HCT116 (cell line): ENCODE measurements at regions not wholly inside any gene's neighbourhood (a gene's known extent, or its start where the extent isn't known, plus 50 kb on each side); places are given as distances from the start of the nearest gene placed in this dataset.

Experiments used
- ATAC-seq: fragments of 200-7000 bp; cut with Tn5 transposase; 2 replicates; pipeline ENCODE4 v1.9.1; 2020; ENCODE audit warnings: mild to moderate bottlenecking, moderate library complexity
- BruUV-seq: library from RNA; stranded (reverse); fragments of 400-500 nt; replicated peaks from 2 replicates; lab custom pipeline; 2021; lab: Mats Ljungman, UMichigan
- CTCF ChIA-PET: fragments of 300-600 bp; sonication (Branson Sonifier 250); formaldehyde crosslinking; loops from one replicate; lab custom pipeline; 2021; ENCODE audit warnings: antibody characterized with exemption; lab: Charles Lee
- POLR2A ChIA-PET: fragments of 300-600, 350-600 bp; sonication (Branson Sonifier 250); formaldehyde crosslinking; loops from one replicate; lab custom pipeline; 2021; ENCODE audit warnings: antibody characterized with exemption; lab: Charles Lee
- RAD21 ChIA-PET, 2 experiments: fragments of 300-600 bp; sonication (Branson Sonifier 250); formaldehyde crosslinking; loops; one replicate each; lab custom pipeline; 2023; ENCODE audit warnings: low total read pairs in 2 of 2; ENCODE audit not compliant: uncharacterized antibody in 2 of 2, unreplicated experiment in 2 of 2, low non-redundant PET in 1 of 2; lab: Charles Lee
- DNase-seq: peaks from one replicate; pipeline ENCODE4 v3.0.0-alpha.2; 2010; ENCODE audit warnings: low read depth, low spot score
- H2AFZ ChIP-seq: fragments of 200-600 bp; shearing (Covaris generic), sonication (generic); 2 replicates; pipeline ENCODE4 v1.6.1; 2017; ENCODE audit warnings: low read depth, mixed run types, mixed read lengths, antibody characterized with exemption, low read length; ENCODE audit not compliant: poor library complexity, severe bottlenecking
- H3K27ac ChIP-seq: 2 replicates; pipeline ENCODE4 v1.5.1; 2012; ENCODE audit warnings: low read depth, low read length
- H3K27me3 ChIP-seq: fragments of 200-600 bp; sonication (generic); 2 replicates; pipeline ENCODE4 v1.6.1; 2016; ENCODE audit warnings: mixed run types, low read length, mixed read lengths; ENCODE audit not compliant: insufficient read depth
- H3K36me3 ChIP-seq, 2 experiments: fragments of 200-500 bp in 1 of 2; fragments of 200-600 bp in 1 of 2; sonication (Bioruptor generic) in 1 of 2; sonication (generic) in 1 of 2; 2 replicates each; pipeline versions ENCODE4 v1.5.1 to v1.6.1; 2014 to 2016; ENCODE audit warnings: low read length in 2 of 2, inconsistent platforms in 1 of 2, mixed read lengths in 1 of 2, mixed run types in 1 of 2; ENCODE audit not compliant: insufficient read depth in 2 of 2, control insufficient read depth in 1 of 2
- H3K4me1 ChIP-seq, 2 experiments: fragments of 200-600 bp in 1 of 2; sonication (generic) in 1 of 2; 2 replicates each; pipeline versions ENCODE4 v1.5.1 to v1.6.1; 2012 to 2017; ENCODE audit warnings: low read length in 2 of 2, inconsistent platforms in 1 of 2, mild to moderate bottlenecking in 1 of 2, mixed read lengths in 1 of 2, mixed run types in 1 of 2, moderate library complexity in 1 of 2; ENCODE audit not compliant: insufficient read depth in 2 of 2, control insufficient read depth in 1 of 2
- H3K4me2 ChIP-seq: fragments of 200-600 bp; sonication (generic); 2 replicates; pipeline ENCODE4 v1.6.1; 2017; ENCODE audit warnings: mixed run types, low read length, mixed read lengths
- H3K4me3 ChIP-seq, 2 experiments: fragments of 200-600 bp in 1 of 2; sonication (generic) in 1 of 2; replicated peaks in 1 of 2; 2 replicates each; pipeline ENCODE4 v1.5.1; 2011 to 2016; ENCODE audit warnings: low read length in 2 of 2, control low read depth in 1 of 2, low read depth in 1 of 2, mild to moderate bottlenecking in 1 of 2, mixed read lengths in 1 of 2, mixed run types in 1 of 2
- H3K79me2 ChIP-seq: fragments of 200-600 bp; sonication (generic); 2 replicates; pipeline ENCODE4 v1.6.1; 2017; ENCODE audit warnings: mild to moderate bottlenecking, mixed run types, low read length, moderate library complexity, mixed read lengths; ENCODE audit not compliant: insufficient read depth
- H3K9ac ChIP-seq: fragments of 200-600 bp; sonication (generic); 2 replicates; pipeline ENCODE4 v1.6.1; 2016; ENCODE audit warnings: low read length, mixed read lengths
- H3K9me2 ChIP-seq: fragments of 200-600 bp; sonication (generic), shearing (Covaris generic); 2 replicates; pipeline ENCODE4 v1.6.1; 2017; ENCODE audit warnings: mixed run types, mild to moderate bottlenecking, moderate library complexity; ENCODE audit not compliant: insufficient read depth
- H3K9me3 ChIP-seq, 2 experiments: fragments of 200-500 bp in 1 of 2; fragments of 200-600 bp in 1 of 2; sonication (Bioruptor generic) in 1 of 2; sonication (generic) in 1 of 2; 2 replicates each; pipeline ENCODE4 v1.6.1; 2014 to 2017; ENCODE audit warnings: low read length in 2 of 2, mixed read lengths in 2 of 2, inconsistent platforms in 1 of 2, low read depth in 1 of 2, mild to moderate bottlenecking in 1 of 2, mixed run types in 1 of 2, moderate library complexity in 1 of 2; ENCODE audit not compliant: control insufficient read depth in 1 of 2, insufficient read depth in 1 of 2
- H4K20me1 ChIP-seq: fragments of 200-600 bp; sonication (generic), shearing (Covaris generic); 2 replicates; pipeline ENCODE4 v1.6.1; 2017; ENCODE audit warnings: mixed run types, mild to moderate bottlenecking, moderate library complexity; ENCODE audit not compliant: insufficient read depth
- CBX3 ChIP-seq: IDR thresholded peaks from 2 replicates; pipeline ENCODE4 v1.6.1; 2012; ENCODE audit warnings: low read depth
- EGR1 ChIP-seq: IDR thresholded peaks from 2 replicates; pipeline ENCODE4 v1.6.1; 2012; ENCODE audit warnings: low read depth
- ELF1 ChIP-seq: IDR thresholded peaks from 2 replicates; pipeline ENCODE4 v1.6.1; 2012; ENCODE audit warnings: low read depth, borderline replicate concordance
- EZH2 ChIP-seq: fragments of 200-600 bp; sonication (generic); IDR thresholded peaks from 2 replicates; pipeline ENCODE4 v1.6.1; 2017; ENCODE audit warnings: antibody characterized with exemption, mixed run types
- JUND ChIP-seq: IDR thresholded peaks from 2 replicates; pipeline ENCODE4 v1.6.1; 2012
- POLR2A ChIP-seq: IDR thresholded peaks from 2 replicates; pipeline ENCODE4 v1.7.0; 2011; ENCODE audit warnings: borderline replicate concordance; ENCODE audit not compliant: insufficient read depth, insufficient read length; ENCODE audit errors: extremely low read depth
- POLR2AphosphoS5 ChIP-seq: IDR thresholded peaks from 2 replicates; pipeline ENCODE4 v1.6.1; 2011; ENCODE audit warnings: mild to moderate bottlenecking, low read depth, low read length, moderate library complexity
- TCF7L2 ChIP-seq: IDR thresholded peaks from 2 replicates; pipeline ENCODE4 v1.7.0; 2011; ENCODE audit warnings: borderline replicate concordance, inconsistent platforms; ENCODE audit not compliant: insufficient read depth, insufficient read length; ENCODE audit errors: extremely low read depth
- ZFX ChIP-seq: fragments of 450-650 bp; IDR thresholded peaks from 2 replicates; pipeline ENCODE4 v1.6.1; 2017
- ZNF274 ChIP-seq: fragments of 200-500 bp; sonication (Bioruptor generic); IDR thresholded peaks from 2 replicates; pipeline ENCODE4 v1.6.1; 2014; ENCODE audit warnings: mild to moderate bottlenecking, low read depth, low read length, inconsistent platforms
- intact Hi-C: fragments of 100-400 bp; cut with micrococcal nuclease; formaldehyde crosslinking; loops from 2 replicates; pipeline ENCODE4 v1.10.0; 2022
- TF ChIP-seq, protein P1 (sequence below): IDR thresholded peaks from 2 replicates; pipeline ENCODE4 v1.6.1; 2012
- TF ChIP-seq, protein P2 (sequence below), 3 experiments: fragments of 200-600 bp in 1 of 3; sonication (generic) in 1 of 3; IDR thresholded peaks in 2 of 3; conservative IDR thresholded peaks in 1 of 3; 2 replicates each; pipeline ENCODE4 v1.5.1; 2012 to 2017; ENCODE audit warnings: low read depth in 2 of 3, low read length in 2 of 3, antibody characterized with exemption in 1 of 3, borderline replicate concordance in 1 of 3, control low read depth in 1 of 3, mild to moderate bottlenecking in 1 of 3, mixed read lengths in 1 of 3, mixed run types in 1 of 3, moderate library complexity in 1 of 3; ENCODE audit not compliant: insufficient read depth in 1 of 3
- TF ChIP-seq, protein P3 (sequence below): IDR thresholded peaks from 2 replicates; pipeline ENCODE4 v1.6.1; 2012; ENCODE audit warnings: low read depth

DNA sequence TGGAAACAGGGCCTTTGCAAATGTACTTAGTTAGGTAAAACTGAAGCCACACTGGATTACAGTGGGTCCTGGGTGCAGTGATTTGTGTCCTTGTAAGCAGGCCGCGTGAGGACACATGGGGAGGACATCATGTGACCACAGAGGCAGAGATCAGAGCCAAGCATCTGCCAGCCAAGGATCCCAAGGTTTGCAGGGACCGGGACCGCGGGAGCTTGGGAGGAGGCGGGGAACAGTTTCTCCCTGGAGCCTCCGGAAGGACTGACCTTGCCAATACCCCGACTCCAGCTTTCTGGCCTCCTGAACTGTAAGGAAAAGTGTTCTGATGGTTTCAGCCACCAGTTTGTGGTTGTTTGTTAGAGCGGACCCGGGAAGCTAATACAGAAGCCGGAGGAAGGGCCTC lies 500.9 kb downstream of the PREX1 start:
- POLR2A ChIA-PET: no interaction called here
- H3K9me2 ChIP-seq: no peaks in the 10 kb centered on the region
- no TSS peak for BruUV-seq
- ATAC-seq (no peak), DNase-seq (no peak)
- intact Hi-C loops: no loop called here
- no peaks in the 10 kb centered on the region for H3K4me1 ChIP-seq
- peaks cover 19% of the 10 kb centered on the region for H3K27me3 ChIP-seq
- no peak overlapping the region for H3K4me2 ChIP-seq
- H3K36me3 ChIP-seq: no peaks in the 10 kb centered on the region
- H3K4me3 ChIP-seq: no peak overlapping the region
- H3K27ac ChIP-seq: no peak overlapping the region
- H3K79me2 ChIP-seq: no peaks in the 10 kb centered on the region
- TF ChIP-seq TCF7L2: no peak
- TF ChIP-seq EZH2: no peak
- TF ChIP-seq POLR2AphosphoS5: no peak
- TF ChIP-seq ZFX: no peak
- TF ChIP-seq, protein P1, sequence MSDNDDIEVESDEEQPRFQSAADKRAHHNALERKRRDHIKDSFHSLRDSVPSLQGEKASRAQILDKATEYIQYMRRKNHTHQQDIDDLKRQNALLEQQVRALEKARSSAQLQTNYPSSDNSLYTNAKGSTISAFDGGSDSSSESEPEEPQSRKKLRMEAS: no peak
- TF ChIP-seq EGR1: no peak
- TF ChIP-seq, protein P2, sequence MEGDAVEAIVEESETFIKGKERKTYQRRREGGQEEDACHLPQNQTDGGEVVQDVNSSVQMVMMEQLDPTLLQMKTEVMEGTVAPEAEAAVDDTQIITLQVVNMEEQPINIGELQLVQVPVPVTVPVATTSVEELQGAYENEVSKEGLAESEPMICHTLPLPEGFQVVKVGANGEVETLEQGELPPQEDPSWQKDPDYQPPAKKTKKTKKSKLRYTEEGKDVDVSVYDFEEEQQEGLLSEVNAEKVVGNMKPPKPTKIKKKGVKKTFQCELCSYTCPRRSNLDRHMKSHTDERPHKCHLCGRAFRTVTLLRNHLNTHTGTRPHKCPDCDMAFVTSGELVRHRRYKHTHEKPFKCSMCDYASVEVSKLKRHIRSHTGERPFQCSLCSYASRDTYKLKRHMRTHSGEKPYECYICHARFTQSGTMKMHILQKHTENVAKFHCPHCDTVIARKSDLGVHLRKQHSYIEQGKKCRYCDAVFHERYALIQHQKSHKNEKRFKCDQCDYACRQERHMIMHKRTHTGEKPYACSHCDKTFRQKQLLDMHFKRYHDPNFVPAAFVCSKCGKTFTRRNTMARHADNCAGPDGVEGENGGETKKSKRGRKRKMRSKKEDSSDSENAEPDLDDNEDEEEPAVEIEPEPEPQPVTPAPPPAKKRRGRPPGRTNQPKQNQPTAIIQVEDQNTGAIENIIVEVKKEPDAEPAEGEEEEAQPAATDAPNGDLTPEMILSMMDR (IDR thresholded peaks at IDR 0.05 in 2 of 3, conservative IDR thresholded peaks at IDR 0.05 in 1 of 3; ENCODE audit: borderline replicate concordance in 1 of 3, insufficient read depth in 1 of 3, low read depth in 2 of 3, low read length in 2 of 3): no peak
- TF ChIP-seq ELF1: no peak
- TF ChIP-seq, protein P3, sequence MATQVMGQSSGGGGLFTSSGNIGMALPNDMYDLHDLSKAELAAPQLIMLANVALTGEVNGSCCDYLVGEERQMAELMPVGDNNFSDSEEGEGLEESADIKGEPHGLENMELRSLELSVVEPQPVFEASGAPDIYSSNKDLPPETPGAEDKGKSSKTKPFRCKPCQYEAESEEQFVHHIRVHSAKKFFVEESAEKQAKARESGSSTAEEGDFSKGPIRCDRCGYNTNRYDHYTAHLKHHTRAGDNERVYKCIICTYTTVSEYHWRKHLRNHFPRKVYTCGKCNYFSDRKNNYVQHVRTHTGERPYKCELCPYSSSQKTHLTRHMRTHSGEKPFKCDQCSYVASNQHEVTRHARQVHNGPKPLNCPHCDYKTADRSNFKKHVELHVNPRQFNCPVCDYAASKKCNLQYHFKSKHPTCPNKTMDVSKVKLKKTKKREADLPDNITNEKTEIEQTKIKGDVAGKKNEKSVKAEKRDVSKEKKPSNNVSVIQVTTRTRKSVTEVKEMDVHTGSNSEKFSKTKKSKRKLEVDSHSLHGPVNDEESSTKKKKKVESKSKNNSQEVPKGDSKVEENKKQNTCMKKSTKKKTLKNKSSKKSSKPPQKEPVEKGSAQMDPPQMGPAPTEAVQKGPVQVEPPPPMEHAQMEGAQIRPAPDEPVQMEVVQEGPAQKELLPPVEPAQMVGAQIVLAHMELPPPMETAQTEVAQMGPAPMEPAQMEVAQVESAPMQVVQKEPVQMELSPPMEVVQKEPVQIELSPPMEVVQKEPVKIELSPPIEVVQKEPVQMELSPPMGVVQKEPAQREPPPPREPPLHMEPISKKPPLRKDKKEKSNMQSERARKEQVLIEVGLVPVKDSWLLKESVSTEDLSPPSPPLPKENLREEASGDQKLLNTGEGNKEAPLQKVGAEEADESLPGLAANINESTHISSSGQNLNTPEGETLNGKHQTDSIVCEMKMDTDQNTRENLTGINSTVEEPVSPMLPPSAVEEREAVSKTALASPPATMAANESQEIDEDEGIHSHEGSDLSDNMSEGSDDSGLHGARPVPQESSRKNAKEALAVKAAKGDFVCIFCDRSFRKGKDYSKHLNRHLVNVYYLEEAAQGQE: no peak
- TF ChIP-seq JUND: no peak
- TF ChIP-seq CBX3: no peak
- TF ChIP-seq ZNF274: no peak
- no peak for TF ChIP-seq POLR2A
- CTCF ChIA-PET: no interaction called here
- no peaks in the 10 kb centered on the region for H3K9me3 ChIP-seq
- no peak overlapping the region for H2AFZ ChIP-seq
- RAD21 ChIA-PET: no interaction called here
- no peak overlapping the region for H3K9ac ChIP-seq
- no peaks in the 10 kb centered on the region for H4K20me1 ChIP-seq
